WI38 (cell line): ENCODE measurements at regions not wholly inside any gene's neighbourhood (a gene's known extent, or its start where the extent isn't known, plus 50 kb on each side); places are given as distances from the start of the nearest gene placed in this dataset.

Source experiments
- H3K4me3 ChIP-seq: 2 replicates; pipeline ENCODE4 v1.5.1; 2011; ENCODE audit warnings: low read depth, mild to moderate bottlenecking, control low read depth, low read length
- TF ChIP-seq, protein P1 (sequence below): IDR thresholded peaks from 2 replicates; pipeline ENCODE4 v1.5.1; 2012; ENCODE audit warnings: low read depth, mild to moderate bottlenecking, control low read depth, low read length

DNA sequence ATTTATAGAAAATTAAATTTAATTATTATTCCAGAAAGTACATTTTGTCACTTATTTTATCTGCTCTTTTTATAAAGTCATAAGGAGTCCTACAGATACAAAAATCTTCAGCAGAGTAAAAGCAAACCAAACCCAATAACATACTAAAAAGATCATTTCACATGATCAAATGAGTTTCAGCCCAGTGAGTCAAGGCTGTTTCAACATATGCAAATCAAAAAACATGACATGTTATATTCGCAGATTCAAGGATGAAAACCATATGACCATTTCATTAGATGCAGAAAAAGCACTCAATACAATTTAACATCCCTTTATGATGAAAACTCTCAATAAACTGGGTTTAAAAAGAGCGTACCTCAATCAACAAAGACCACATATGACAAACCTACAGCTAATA is 214.3 kb downstream of the FAT4 start:
- TF ChIP-seq, protein P1, sequence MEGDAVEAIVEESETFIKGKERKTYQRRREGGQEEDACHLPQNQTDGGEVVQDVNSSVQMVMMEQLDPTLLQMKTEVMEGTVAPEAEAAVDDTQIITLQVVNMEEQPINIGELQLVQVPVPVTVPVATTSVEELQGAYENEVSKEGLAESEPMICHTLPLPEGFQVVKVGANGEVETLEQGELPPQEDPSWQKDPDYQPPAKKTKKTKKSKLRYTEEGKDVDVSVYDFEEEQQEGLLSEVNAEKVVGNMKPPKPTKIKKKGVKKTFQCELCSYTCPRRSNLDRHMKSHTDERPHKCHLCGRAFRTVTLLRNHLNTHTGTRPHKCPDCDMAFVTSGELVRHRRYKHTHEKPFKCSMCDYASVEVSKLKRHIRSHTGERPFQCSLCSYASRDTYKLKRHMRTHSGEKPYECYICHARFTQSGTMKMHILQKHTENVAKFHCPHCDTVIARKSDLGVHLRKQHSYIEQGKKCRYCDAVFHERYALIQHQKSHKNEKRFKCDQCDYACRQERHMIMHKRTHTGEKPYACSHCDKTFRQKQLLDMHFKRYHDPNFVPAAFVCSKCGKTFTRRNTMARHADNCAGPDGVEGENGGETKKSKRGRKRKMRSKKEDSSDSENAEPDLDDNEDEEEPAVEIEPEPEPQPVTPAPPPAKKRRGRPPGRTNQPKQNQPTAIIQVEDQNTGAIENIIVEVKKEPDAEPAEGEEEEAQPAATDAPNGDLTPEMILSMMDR = no peak
- H3K4me3 ChIP-seq = no peak overlapping the region

DNA sequence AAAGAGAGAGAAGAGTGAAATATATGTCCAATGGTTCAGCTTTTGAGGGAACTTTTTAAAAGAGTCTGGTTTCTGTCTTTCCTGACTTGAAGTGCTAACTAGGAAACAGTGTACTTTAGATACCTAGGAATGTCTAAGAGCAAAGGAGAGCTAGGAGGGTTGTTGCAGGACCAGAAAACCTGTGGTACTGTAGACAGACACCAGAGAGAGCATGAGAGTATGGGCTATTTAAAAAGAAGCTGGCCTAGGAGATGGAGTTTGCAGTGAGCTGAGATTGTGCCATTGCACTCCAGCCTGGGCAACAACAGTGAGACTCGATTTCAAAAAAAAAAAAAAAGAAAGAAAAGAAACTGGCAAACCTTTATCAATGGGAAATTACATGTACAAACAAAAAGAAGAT is 223.9 kb downstream of the FAT4 start:
- H3K4me3 ChIP-seq = no peak overlapping the region
- TF ChIP-seq, protein P1 = no peak

DNA sequence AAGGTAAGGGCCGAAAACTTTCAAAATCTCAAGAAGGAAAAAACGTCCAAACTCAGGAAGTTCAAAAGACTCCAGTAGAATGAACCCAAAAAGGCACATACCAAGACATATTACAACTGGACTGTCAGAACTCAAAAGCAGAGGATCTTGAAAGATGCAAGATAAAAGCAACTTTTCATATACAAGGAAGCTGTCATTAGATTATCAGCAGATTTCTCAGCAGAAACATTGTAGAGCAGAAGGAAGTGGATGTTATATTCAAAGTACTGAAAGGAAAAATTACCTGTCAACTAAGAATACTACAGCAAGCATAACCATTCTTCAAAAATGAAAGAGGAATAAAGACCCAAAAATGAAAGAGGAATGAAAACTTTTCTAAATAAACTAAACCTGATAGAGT is 224.9 kb downstream of the FAT4 start:
- no peak overlapping the region for H3K4me3 ChIP-seq
- TF ChIP-seq, protein P1 = no peak

DNA sequence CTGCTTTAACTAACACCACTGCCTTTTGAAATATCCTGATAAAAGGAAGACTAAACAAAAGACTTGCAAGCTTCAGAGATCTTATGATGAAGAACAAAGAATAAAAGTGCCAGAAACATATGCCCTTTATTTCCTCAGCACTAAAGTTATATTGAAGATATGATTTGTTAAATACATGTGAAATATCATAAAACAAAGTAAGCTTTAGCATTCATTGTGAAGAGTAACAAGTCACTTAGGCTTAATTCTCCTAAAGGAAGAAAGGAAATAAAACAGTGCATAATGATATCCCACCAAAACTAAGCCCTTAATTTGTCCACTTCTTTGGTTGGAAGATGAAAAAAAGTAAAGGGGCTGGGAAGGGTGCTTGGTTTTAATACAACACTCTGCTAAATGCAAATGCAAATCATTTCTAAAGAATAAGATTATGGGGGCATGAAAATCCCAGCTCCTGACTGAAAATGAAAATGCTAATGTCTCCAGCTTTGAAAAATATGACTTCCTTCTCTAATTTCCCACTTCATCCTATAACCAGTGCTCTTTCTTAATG is 227.2 kb downstream of the FAT4 start:
- TF ChIP-seq, protein P1 = no peak
- no peak overlapping the region for H3K4me3 ChIP-seq

DNA sequence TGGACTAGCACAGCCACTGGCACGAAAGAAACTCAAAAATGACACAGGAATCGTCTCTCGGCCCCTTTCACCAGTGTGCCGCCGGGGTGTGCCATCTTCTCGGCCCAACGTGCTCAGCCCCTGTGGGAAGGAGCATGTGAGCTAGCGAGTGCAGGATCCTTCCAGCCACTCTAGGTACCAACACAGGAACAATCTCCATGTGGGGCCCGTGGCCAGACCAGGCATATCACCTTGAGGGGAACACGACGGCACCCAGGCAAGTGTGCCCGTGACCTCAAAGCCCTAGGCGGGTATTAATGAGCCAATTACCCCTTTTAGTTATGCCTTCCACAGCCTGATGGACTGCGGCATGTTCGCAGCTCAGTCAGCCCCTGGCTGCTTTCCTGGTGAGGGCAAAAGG is 231.5 kb downstream of the FAT4 start:
- H3K4me3 ChIP-seq = no peak overlapping the region
- TF ChIP-seq, protein P1 = no peak

DNA sequence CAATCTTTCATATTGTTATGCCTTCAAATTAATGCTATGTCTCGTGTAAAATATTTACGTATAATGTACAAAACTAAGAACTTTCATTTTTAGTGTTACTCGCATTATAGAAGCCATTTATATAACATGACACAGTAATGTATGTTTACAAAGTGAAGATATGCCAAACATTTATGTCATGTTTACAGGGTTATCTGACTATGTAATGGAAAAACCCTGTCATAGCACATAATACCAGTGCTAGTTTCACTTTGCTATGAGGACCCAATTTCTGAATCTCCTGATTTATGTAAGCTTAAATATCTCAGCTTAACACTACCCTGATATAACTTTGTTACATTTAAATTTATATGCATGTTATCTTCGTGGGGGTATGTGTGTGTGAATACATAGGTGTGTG is 233.1 kb downstream of the FAT4 start:
- H3K4me3 ChIP-seq = no peak overlapping the region; the same call in 1 of the 2 replicates
- TF ChIP-seq, protein P1 = no peak

DNA sequence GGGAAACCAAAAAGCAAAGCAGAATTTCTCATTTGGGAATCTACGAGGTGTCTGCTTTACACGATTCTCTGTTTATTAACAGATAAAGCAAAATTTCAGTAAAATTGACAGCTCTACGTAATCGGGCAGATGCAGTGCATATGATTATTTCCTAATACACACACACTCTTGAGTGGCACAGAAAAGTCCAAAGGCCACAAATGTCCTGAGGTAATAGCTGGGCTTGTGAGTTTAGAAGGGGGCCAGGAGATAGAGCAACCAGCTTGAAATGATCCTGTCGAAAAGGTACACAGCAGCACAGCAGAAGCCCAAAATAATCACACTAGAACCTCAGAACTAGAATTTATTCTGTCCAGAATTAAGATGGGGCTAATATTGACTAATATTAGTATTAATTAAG is 236.0 kb downstream of the FAT4 start:
- TF ChIP-seq, protein P1 = no peak
- no peak overlapping the region for H3K4me3 ChIP-seq
